ENCODE measurements at regions not wholly inside any gene's neighbourhood (a gene's known extent, or its start where the extent isn't known, plus 50 kb on each side); places are given as distances from the start of the nearest gene placed in this dataset.
A peak's percentile ranks its signal among the peaks of the same experiment; 100 is the strongest.

- Histone ChIP-seq H3K4me3 (no peak overlapping the region), H3K9me3 (no peaks in the 10 kb centered on the region), H3K36me3 (no peaks in the 10 kb centered on the region), H3K27ac (no peak overlapping the region), H3K27me3 (no peaks in the 10 kb centered on the region), H3K4me1 (peaks cover 0 to 19% (median 13%) of the 10 kb centered on the region in 3 donors)
- WGBS, 2 donors (ENCODE audit: low coverage in 1 of 2), result 89 to 100% methylated on average over 1 of the region's 4 CpGs
- TF ChIP-seq POLR2A (IDR thresholded peaks at IDR 0.05) (no peak), EP300 (IDR thresholded peaks at IDR 0.05) (no peak)
- no peak for ATAC-seq
Observed at GRCh38 chr18:56001576-56001975, 413.6 kb upstream of the TCF4 start.

- H3K4me3 ChIP-seq, result no peak overlapping the region
- TF ChIP-seq CTCF (IDR thresholded peaks at IDR 0.05), result no peak
- no peak for TF ChIP-seq POLR2AphosphoS5 (IDR thresholded peaks at IDR 0.05)
- no peak for TF ChIP-seq POLR2A (IDR thresholded peaks at IDR 0.05)
- TF ChIP-seq EP300 (IDR thresholded peaks at IDR 0.05), result no peak
- ATAC-seq, result no peak
- H3K27ac ChIP-seq, result no peak overlapping the region
- H3K36me3 ChIP-seq, result no peaks in the 10 kb centered on the region
- H3K27me3 ChIP-seq, result no peaks in the 10 kb centered on the region
- WGBS, 2 donors (ENCODE audit: low coverage in 1 of 2), result 73 to 76% methylated on average over 6 of the region's 6 CpGs
- H3K9me3 ChIP-seq, result no peaks in the 10 kb centered on the region
- H3K4me1 ChIP-seq, result peaks cover 0 to 19% (median 13%) of the 10 kb centered on the region in 3 donors
Observed at GRCh38 chr18:56000041-56000440, 412.0 kb upstream of the TCF4 start.

GRCh38 chr18:55999641-56000040, 411.6 kb upstream of the TCF4 start:
- no peak for ATAC-seq

GRCh38 chr18:55998801-55999385, 410.9 kb upstream of the TCF4 start:
- Histone ChIP-seq H3K27ac (no peak overlapping the region), H3K27me3 (no peaks in the 10 kb centered on the region), H3K4me1 (peaks cover 0 to 19% (median 13%) of the 10 kb centered on the region in 3 donors), H3K9me3 (no peaks in the 10 kb centered on the region), H3K4me3 (no peak overlapping the region), H3K36me3 (no peaks in the 10 kb centered on the region)
- TF ChIP-seq EP300 (IDR thresholded peaks at IDR 0.05) (no peak), POLR2AphosphoS5 (IDR thresholded peaks at IDR 0.05) (no peak), POLR2A (IDR thresholded peaks at IDR 0.05) (no peak), CTCF (IDR thresholded peaks at IDR 0.05) (no peak)
- no peak for ATAC-seq
- WGBS, 2 donors (ENCODE audit: low coverage in 1 of 2), result 88% methylated on average over 4 of the region's 4 CpGs

More at GRCh38 chr18:55999641-56000040, 411.6 kb upstream of the TCF4 start:
- WGBS, 2 donors (ENCODE audit: low coverage in 1 of 2), result 35 to 44% methylated on average over 2 of the region's 2 CpGs
- H3K27me3 ChIP-seq, result no peaks in the 10 kb centered on the region
- TF ChIP-seq POLR2A (IDR thresholded peaks at IDR 0.05) (no peak), POLR2AphosphoS5 (IDR thresholded peaks at IDR 0.05) (no peak), EP300 (IDR thresholded peaks at IDR 0.05) (no peak), CTCF (IDR thresholded peaks at IDR 0.05) (no peak)
- no peaks in the 10 kb centered on the region for H3K9me3 ChIP-seq
- H3K27ac ChIP-seq, result no peak overlapping the region
- H3K4me1 ChIP-seq, result peaks cover 0 to 19% (median 13%) of the 10 kb centered on the region in 3 donors
- H3K36me3 ChIP-seq, result no peaks in the 10 kb centered on the region
- no peak overlapping the region for H3K4me3 ChIP-seq

- H3K36me3 ChIP-seq, result no peaks in the 10 kb centered on the region
- 0 to 39% methylated on average over 2 to 10 of the region's 11 CpGs for WGBS, 2 donors (ENCODE audit: low coverage in 1 of 2)
- peak overlapping the region in 1 of 4 donors; percentile 35 for H3K27ac ChIP-seq
- TF ChIP-seq POLR2AphosphoS5 (IDR thresholded peaks at IDR 0.05) (no peak), CTCF (IDR thresholded peaks at IDR 0.05) (no peak), POLR2A (IDR thresholded peaks at IDR 0.05) (no peak), EP300 (IDR thresholded peaks at IDR 0.05) (no peak)
- no peak overlapping the region for H3K4me3 ChIP-seq
- no peaks in the 10 kb centered on the region for H3K27me3 ChIP-seq
- no peaks in the 10 kb centered on the region for H3K9me3 ChIP-seq
- peaks cover 0 to 19% (median 13%) of the 10 kb centered on the region in 3 donors for H3K4me1 ChIP-seq
- ATAC-seq, result no peak
Observed at GRCh38 chr18:55998071-55998522, 410.1 kb upstream of the TCF4 start.

All from gastroesophageal sphincter (tissue), 4 donors.